ENCODE measurements at regions not wholly inside any gene's neighbourhood (a gene's known extent, or its start where the extent isn't known, plus 50 kb on each side); places are given as distances from the start of the nearest gene placed in this dataset.

DNA sequence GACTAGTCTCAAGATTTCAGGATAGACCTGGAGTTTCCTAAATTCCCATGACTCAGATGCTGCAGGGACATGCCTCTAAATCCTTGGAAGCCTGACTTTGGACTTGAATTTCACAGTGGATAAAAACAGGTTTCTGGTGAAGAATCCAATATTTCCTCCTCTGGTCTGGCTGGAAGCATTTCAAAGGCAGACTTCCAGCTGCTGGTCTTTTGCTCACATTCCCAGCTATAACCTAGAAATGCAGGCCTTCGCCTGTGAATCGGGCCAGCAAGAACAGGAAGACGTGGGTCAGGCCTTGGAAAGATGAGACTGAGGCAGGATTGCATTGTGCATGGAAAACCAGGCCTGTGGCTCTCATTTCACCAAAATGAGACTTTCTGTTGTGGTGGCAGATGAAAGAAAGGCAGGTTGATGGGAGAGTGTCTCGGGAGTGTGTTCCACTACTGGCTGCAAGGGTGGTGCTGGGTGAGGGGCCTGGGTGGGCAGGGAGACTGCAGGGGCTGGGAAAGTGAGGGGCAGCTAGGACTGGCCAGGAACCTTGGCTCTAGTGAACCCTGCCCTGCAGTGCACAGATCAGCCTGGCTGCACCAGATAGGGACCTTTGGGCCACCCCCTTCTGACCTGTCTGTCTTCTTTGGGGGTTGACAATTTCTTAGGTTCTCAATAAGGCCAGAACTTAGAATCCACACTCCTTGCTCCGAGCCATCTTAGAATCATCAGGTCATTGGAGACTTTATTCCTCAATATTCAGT lies 488.8 kb upstream of the MKI67 start:
- DNase-seq (no peak), ATAC-seq (no peak)
- WGBS (ENCODE audit: insufficient coverage, low coverage, low lambda C conversion rate, missing lambda C conversion rate), result 51% methylated on average over 5 of the region's 5 CpGs
- TF ChIP-seq, protein P1, sequence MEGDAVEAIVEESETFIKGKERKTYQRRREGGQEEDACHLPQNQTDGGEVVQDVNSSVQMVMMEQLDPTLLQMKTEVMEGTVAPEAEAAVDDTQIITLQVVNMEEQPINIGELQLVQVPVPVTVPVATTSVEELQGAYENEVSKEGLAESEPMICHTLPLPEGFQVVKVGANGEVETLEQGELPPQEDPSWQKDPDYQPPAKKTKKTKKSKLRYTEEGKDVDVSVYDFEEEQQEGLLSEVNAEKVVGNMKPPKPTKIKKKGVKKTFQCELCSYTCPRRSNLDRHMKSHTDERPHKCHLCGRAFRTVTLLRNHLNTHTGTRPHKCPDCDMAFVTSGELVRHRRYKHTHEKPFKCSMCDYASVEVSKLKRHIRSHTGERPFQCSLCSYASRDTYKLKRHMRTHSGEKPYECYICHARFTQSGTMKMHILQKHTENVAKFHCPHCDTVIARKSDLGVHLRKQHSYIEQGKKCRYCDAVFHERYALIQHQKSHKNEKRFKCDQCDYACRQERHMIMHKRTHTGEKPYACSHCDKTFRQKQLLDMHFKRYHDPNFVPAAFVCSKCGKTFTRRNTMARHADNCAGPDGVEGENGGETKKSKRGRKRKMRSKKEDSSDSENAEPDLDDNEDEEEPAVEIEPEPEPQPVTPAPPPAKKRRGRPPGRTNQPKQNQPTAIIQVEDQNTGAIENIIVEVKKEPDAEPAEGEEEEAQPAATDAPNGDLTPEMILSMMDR (IDR thresholded peaks at IDR 0.05), result no peak
- no peak for TF ChIP-seq POLR2A (IDR thresholded peaks at IDR 0.05)
- H3K36me3 ChIP-seq, result no peaks in the 10 kb centered on the region
- H3K9me3 ChIP-seq, result no peaks in the 10 kb centered on the region
- H3K4me1 ChIP-seq, result no peaks in the 10 kb centered on the region
- no peak overlapping the region for H3K4me3 ChIP-seq
- H3K27ac ChIP-seq, result no peak overlapping the region
- no peaks in the 10 kb centered on the region for H3K27me3 ChIP-seq
- intact Hi-C loops (cut with DNase I), result no loop called here

GRCh38 chr10:128617532-128617931 lies 491.3 kb upstream of the MKI67 start:
- Histone ChIP-seq H3K36me3 (no peaks in the 10 kb centered on the region), H3K9me3 (no peaks in the 10 kb centered on the region), H3K4me3 (no peak overlapping the region), H3K4me1 (no peaks in the 10 kb centered on the region), H3K27me3 (no peaks in the 10 kb centered on the region), H3K27ac (no peak overlapping the region)
- intact Hi-C loops (cut with DNase I), result no loop called here
- DNase-seq (no peak), ATAC-seq (no peak)
- no peak for TF ChIP-seq POLR2A (IDR thresholded peaks at IDR 0.05)
- 33% methylated on average over 1 of the region's 2 CpGs for WGBS (ENCODE audit: insufficient coverage, low coverage, low lambda C conversion rate, missing lambda C conversion rate)

- TF ChIP-seq POLR2A (IDR thresholded peaks at IDR 0.05), result no peak
- TF ChIP-seq, protein P1 (IDR thresholded peaks at IDR 0.05), result no peak
- Histone ChIP-seq H3K36me3 (no peaks in the 10 kb centered on the region), H3K4me3 (no peak overlapping the region), H3K27me3 (no peaks in the 10 kb centered on the region), H3K4me1 (no peaks in the 10 kb centered on the region), H3K9me3 (no peaks in the 10 kb centered on the region), H3K27ac (no peak overlapping the region)
- DNase-seq (no peak), ATAC-seq (no peak)
- intact Hi-C loops (cut with DNase I), result no loop called here
- 58% methylated on average over 6 of the region's 8 CpGs for WGBS (ENCODE audit: insufficient coverage, low coverage, low lambda C conversion rate, missing lambda C conversion rate)
Observed at GRCh38 chr10:128622706-128623105, 496.5 kb upstream of the MKI67 start.

- ATAC-seq (no peak), DNase-seq (no peak)
- no peak overlapping the region for H3K27ac ChIP-seq
- no peaks in the 10 kb centered on the region for H3K36me3 ChIP-seq
- TF ChIP-seq, protein P1 (IDR thresholded peaks at IDR 0.05), result no peak
- no peak for TF ChIP-seq POLR2A (IDR thresholded peaks at IDR 0.05)
- H3K27me3 ChIP-seq, result no peaks in the 10 kb centered on the region
- H3K9me3 ChIP-seq, result no peaks in the 10 kb centered on the region
- no peak overlapping the region for H3K4me3 ChIP-seq
- H3K4me1 ChIP-seq, result no peaks in the 10 kb centered on the region
- intact Hi-C loops (cut with DNase I), result no loop called here
- 82% methylated on average over 14 of the region's 15 CpGs for WGBS (ENCODE audit: insufficient coverage, low coverage, low lambda C conversion rate, missing lambda C conversion rate)
Observed at GRCh38 chr10:128623776-128624175, 497.6 kb upstream of the MKI67 start.

DNA sequence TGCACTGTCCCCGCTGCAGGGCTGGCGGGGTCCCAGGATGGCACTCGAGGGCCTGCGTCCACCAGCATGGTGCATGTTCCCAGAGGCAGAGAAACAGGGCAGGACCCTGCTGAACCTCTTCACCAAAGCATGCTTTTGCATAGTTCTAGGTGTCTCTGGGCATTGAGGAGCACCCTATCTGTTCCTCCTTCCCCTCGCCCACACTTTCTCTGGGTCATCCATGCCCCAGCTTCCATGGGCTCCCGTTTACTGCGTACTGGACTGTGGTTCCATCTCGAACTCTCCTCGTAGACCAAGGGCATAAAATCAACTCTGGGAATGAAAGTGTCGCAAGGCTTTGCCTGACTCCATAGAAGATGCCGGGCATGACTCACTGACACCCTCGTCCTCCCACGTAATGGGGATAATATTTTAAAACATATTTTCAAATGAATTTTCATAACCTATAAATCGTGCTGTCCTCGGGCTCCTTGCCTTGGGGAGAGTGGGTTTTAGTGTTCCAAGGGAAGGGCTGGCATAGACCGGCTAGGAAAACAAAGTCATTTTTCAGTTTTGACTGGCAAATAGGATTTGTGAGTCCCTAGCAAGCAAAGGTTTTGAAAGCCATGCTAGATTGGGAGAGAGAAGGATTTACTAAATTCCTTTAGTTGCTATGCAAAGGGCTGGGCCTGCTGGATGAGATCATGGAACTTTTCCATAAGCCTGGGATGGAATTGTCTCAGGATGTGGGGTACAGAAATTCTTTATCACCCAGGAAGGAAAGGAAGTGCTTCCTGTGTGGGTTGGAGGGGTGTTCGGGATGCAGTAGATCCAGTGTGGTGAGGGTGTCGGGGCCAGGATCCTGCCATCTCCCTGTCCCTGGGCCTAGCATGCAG lies 498.7 kb upstream of the MKI67 start:
- no peak overlapping the region for H3K4me3 ChIP-seq
- no peak for TF ChIP-seq POLR2A (IDR thresholded peaks at IDR 0.05)
- TF ChIP-seq, protein P1 (IDR thresholded peaks at IDR 0.05), result no peak
- no peak overlapping the region for H3K27ac ChIP-seq
- DNase-seq (no peak), ATAC-seq (no peak)
- no peaks in the 10 kb centered on the region for H3K4me1 ChIP-seq
- H3K36me3 ChIP-seq, result no peaks in the 10 kb centered on the region
- intact Hi-C loops (cut with DNase I), result no loop called here
- WGBS (ENCODE audit: insufficient coverage, low coverage, low lambda C conversion rate, missing lambda C conversion rate), result 81% methylated on average over 16 of the region's 18 CpGs
- no peaks in the 10 kb centered on the region for H3K9me3 ChIP-seq
- no peaks in the 10 kb centered on the region for H3K27me3 ChIP-seq
